ENCODE measurements at regions not wholly inside any gene's neighbourhood (a gene's known extent, or its start where the extent isn't known, plus 50 kb on each side); places are given as distances from the start of the nearest gene placed in this dataset.

GRCh38 chr14:82104013-82104412, 570.4 kb upstream of the SEL1L start:
- ChIA-PET CTCF (no interaction called here), POLR2A (no interaction called here)

- ChIA-PET CTCF (no interaction called here), POLR2A (no interaction called here)
These were observed 578.7 kb upstream of the SEL1L start for GRCh38 chr14:82112210-82112839.

GRCh38 chr14:82113007-82113406, 579.4 kb upstream of the SEL1L start:
- POLR2A ChIA-PET: no interaction called here
- CTCF ChIA-PET: no interaction called here

GRCh38 chr14:82113710-82114109, 580.1 kb upstream of the SEL1L start:
- ChIA-PET POLR2A (no interaction called here), CTCF (no interaction called here)

- CTCF ChIA-PET: no interaction called here
- POLR2A ChIA-PET: no interaction called here
These were observed 583.1 kb upstream of the SEL1L start for GRCh38 chr14:82116721-82117120.

- ChIA-PET POLR2A (no interaction called here), CTCF (no interaction called here)
These were observed 589.0 kb upstream of the SEL1L start for GRCh38 chr14:82122655-82123054.

- POLR2A ChIA-PET: no interaction called here
- CTCF ChIA-PET: no interaction called here
These were observed 590.9 kb upstream of the SEL1L start for GRCh38 chr14:82124511-82124910.

GRCh38 chr14:82126006-82126405, 592.4 kb upstream of the SEL1L start:
- ChIA-PET CTCF (no interaction called here), POLR2A (no interaction called here)

- POLR2A ChIA-PET: no interaction called here
- CTCF ChIA-PET: no interaction called here
These were observed 600.8 kb upstream of the SEL1L start for GRCh38 chr14:82134411-82134810.

- ChIA-PET CTCF (no interaction called here), POLR2A (no interaction called here)
These were observed 604.8 kb upstream of the SEL1L start for GRCh38 chr14:82138431-82138830.

- CTCF ChIA-PET: no interaction called here
- POLR2A ChIA-PET: no interaction called here
These were observed 613.2 kb upstream of the SEL1L start for GRCh38 chr14:82146846-82147245.

GRCh38 chr14:82153689-82154088, 620.0 kb upstream of the SEL1L start:
- ChIA-PET CTCF (no interaction called here), POLR2A (no interaction called here)

GRCh38 chr14:82159624-82160023, 626.0 kb upstream of the SEL1L start:
- ChIA-PET CTCF (no interaction called here), POLR2A (no interaction called here)

GRCh38 chr14:82180139-82180538, 646.5 kb upstream of the SEL1L start:
- CTCF ChIA-PET: no interaction called here
- POLR2A ChIA-PET: no interaction called here

GRCh38 chr14:82182646-82183045, 649.0 kb upstream of the SEL1L start:
- POLR2A ChIA-PET: no interaction called here
- CTCF ChIA-PET: no interaction called here

GRCh38 chr14:82190742-82191141, 657.1 kb upstream of the SEL1L start:
- POLR2A ChIA-PET: no interaction called here
- CTCF ChIA-PET: no interaction called here

- ChIA-PET CTCF (no interaction called here), POLR2A (no interaction called here)
These were observed 658.7 kb upstream of the SEL1L start for GRCh38 chr14:82192387-82192786.

- ChIA-PET POLR2A (no interaction called here), CTCF (no interaction called here)
These were observed 689.6 kb upstream of the SEL1L start for GRCh38 chr14:82223276-82223675.

GRCh38 chr14:82224610-82225009, 691.0 kb upstream of the SEL1L start:
- ChIA-PET POLR2A (no interaction called here), CTCF (no interaction called here)

GRCh38 chr14:82230748-82231147, 697.1 kb upstream of the SEL1L start:
- ChIA-PET CTCF (no interaction called here), POLR2A (no interaction called here)

GRCh38 chr14:82238649-82239048, 705.0 kb upstream of the SEL1L start:
- CTCF ChIA-PET: no interaction called here
- POLR2A ChIA-PET: no interaction called here

GRCh38 chr14:82239223-82239622, 705.6 kb upstream of the SEL1L start:
- POLR2A ChIA-PET: no interaction called here
- CTCF ChIA-PET: no interaction called here

- ChIA-PET CTCF (no interaction called here), POLR2A (no interaction called here)
These were observed 711.1 kb upstream of the SEL1L start for GRCh38 chr14:82244791-82245190.
